H9 (cell line): ENCODE measurements at regions not wholly inside any gene's neighbourhood (a gene's known extent, or its start where the extent isn't known, plus 50 kb on each side); places are given as distances from the start of the nearest gene placed in this dataset.
"Not testable (repeated sequence)": the region's sequence is repeated elsewhere in the genome, so short reads cannot be mapped to it uniquely, and the experiment has no call there.

ENCODE experiments used
- DNase-seq: peaks from one replicate; pipeline ENCODE4 v3.0.0-alpha.2; 2017
- H2AFZ ChIP-seq: one replicate; pipeline ENCODE4 v1.6.1; 2013; ENCODE audit warnings: mild to moderate bottlenecking, low read length, control low read depth, moderate library complexity
- H2AK5ac ChIP-seq: 2 replicates; pipeline ENCODE4 v1.6.1; 2013; ENCODE audit warnings: low read length, control low read depth, mixed read lengths; ENCODE audit not compliant: insufficient read length
- H2BK120ac ChIP-seq: one replicate; pipeline ENCODE4 v1.6.1; 2013; ENCODE audit warnings: low read depth, mild to moderate bottlenecking, low read length, control low read depth, inconsistent platforms; ENCODE audit not compliant: poor library complexity, severe bottlenecking
- H2BK12ac ChIP-seq: 2 replicates; pipeline ENCODE4 v1.6.1; 2013; ENCODE audit warnings: low read length, control low read depth, mixed read lengths, low read depth; ENCODE audit not compliant: insufficient read length
- H2BK15ac ChIP-seq: 2 replicates; pipeline ENCODE4 v1.6.1; 2013; ENCODE audit warnings: low read depth, low read length, control low read depth
- H2BK20ac ChIP-seq: one replicate; pipeline ENCODE4 v1.6.1; 2013; ENCODE audit warnings: low read depth, mild to moderate bottlenecking, low read length, control low read depth, inconsistent platforms; ENCODE audit not compliant: poor library complexity, severe bottlenecking
- H2BK5ac ChIP-seq: 2 replicates; pipeline ENCODE4 v1.6.1; 2013; ENCODE audit warnings: low read length, control low read depth, mixed read lengths; ENCODE audit not compliant: insufficient read length
- H3K14ac ChIP-seq: 2 replicates; pipeline ENCODE4 v1.6.1; 2013; ENCODE audit warnings: low read length, control low read depth; ENCODE audit not compliant: insufficient read depth
- H3K18ac ChIP-seq: 2 replicates; pipeline ENCODE4 v1.6.1; 2013; ENCODE audit warnings: low read depth, mild to moderate bottlenecking, mixed read lengths, low read length, control low read depth; ENCODE audit not compliant: insufficient read length
- H3K23ac ChIP-seq: 2 replicates; pipeline ENCODE4 v1.6.1; 2013; ENCODE audit warnings: low read length, control low read depth, mixed read lengths, low read depth; ENCODE audit not compliant: insufficient read length
- H3K23me2 ChIP-seq: 2 replicates; pipeline ENCODE4 v1.6.1; 2013; ENCODE audit warnings: low read depth, mild to moderate bottlenecking, mixed read lengths, low read length, control low read depth; ENCODE audit not compliant: insufficient read length, poor library complexity, severe bottlenecking
- H3K27ac ChIP-seq: 2 replicates; pipeline ENCODE4 v1.5.1; 2013; ENCODE audit warnings: low read length, control low read depth, mixed read lengths, low read depth; ENCODE audit not compliant: insufficient read length
- H3K27me3 ChIP-seq: 2 replicates; pipeline ENCODE4 v1.6.1; 2013; ENCODE audit warnings: low read length, control low read depth, inconsistent platforms; ENCODE audit not compliant: insufficient read depth
- H3K4ac ChIP-seq: 2 replicates; pipeline ENCODE4 v1.6.1; 2013; ENCODE audit warnings: low read depth, mild to moderate bottlenecking, control low read depth, inconsistent platforms, low read length, moderate library complexity
- H3K4me1 ChIP-seq: 2 replicates; pipeline ENCODE4 v1.6.1; 2013; ENCODE audit warnings: low read length, control low read depth, inconsistent platforms; ENCODE audit not compliant: insufficient read depth
- H3K4me2 ChIP-seq: 2 replicates; pipeline ENCODE4 v1.6.1; 2013; ENCODE audit warnings: low read length, control low read depth, mixed read lengths; ENCODE audit not compliant: insufficient read length, insufficient read depth
- H3K56ac ChIP-seq: 2 replicates; pipeline ENCODE4 v1.6.1; 2013; ENCODE audit warnings: low read depth, mild to moderate bottlenecking, mixed read lengths, low read length, control low read depth; ENCODE audit not compliant: insufficient read length
- H3K79me1 ChIP-seq: 2 replicates; pipeline ENCODE4 v1.6.1; 2013; ENCODE audit warnings: low read depth, mild to moderate bottlenecking, moderate library complexity, low read length, control low read depth, inconsistent platforms; ENCODE audit not compliant: insufficient read depth, poor library complexity, severe bottlenecking
- H3K79me2 ChIP-seq: 2 replicates; pipeline ENCODE4 v1.6.1; 2013; ENCODE audit warnings: low read length, control low read depth, inconsistent platforms; ENCODE audit not compliant: insufficient read depth
- H3K9ac ChIP-seq: 2 replicates; pipeline ENCODE4 v1.6.1; 2013; ENCODE audit warnings: low read length, control low read depth, mixed read lengths; ENCODE audit not compliant: insufficient read length; ENCODE audit errors: extremely low read depth
- H3K9me3 ChIP-seq: one replicate; pipeline ENCODE4 v1.6.1; 2013; ENCODE audit warnings: low read depth, low read length, inconsistent platforms; ENCODE audit not compliant: control insufficient read depth
- H3T11ph ChIP-seq: one replicate; pipeline ENCODE4 v1.6.1; 2013; ENCODE audit warnings: mild to moderate bottlenecking, low read length, control low read depth, inconsistent platforms
- H4K20me1 ChIP-seq: one replicate; pipeline ENCODE4 v1.6.1; 2013; ENCODE audit not compliant: control insufficient read depth, insufficient read length, insufficient read depth
- H4K5ac ChIP-seq: 2 replicates; pipeline ENCODE4 v1.6.1; 2013; ENCODE audit warnings: low read depth, mild to moderate bottlenecking, mixed read lengths, low read length, control low read depth; ENCODE audit not compliant: insufficient read length
- H4K8ac ChIP-seq: replicated peaks from 2 replicates; pipeline ENCODE4 v1.6.1; 2013; ENCODE audit warnings: low read length, control low read depth, mixed read lengths, low read depth; ENCODE audit not compliant: insufficient read length
- H4K91ac ChIP-seq: 2 replicates; pipeline ENCODE4 v1.6.1; 2013; ENCODE audit warnings: low read depth, mild to moderate bottlenecking, moderate library complexity, mixed read lengths, low read length, control low read depth; ENCODE audit not compliant: insufficient read length
- H3K27ac Mint-ChIP-seq, 3 experiments: 2 replicates in 2 of 3; 3 replicates in 1 of 3; pipeline ENCODE4 v1.8.0; 2020 to 2021; ENCODE audit warnings: mixed read lengths in 3 of 3, mild to moderate bottlenecking in 1 of 3, moderate library complexity in 1 of 3
- H3K27me3 Mint-ChIP-seq: 2 replicates; pipeline ENCODE4 v1.8.0; 2021; ENCODE audit warnings: low read depth, mild to moderate bottlenecking, moderate library complexity, mixed read lengths
- H3K36me3 Mint-ChIP-seq, 3 experiments: 2 replicates in 2 of 3; 3 replicates in 1 of 3; pipeline ENCODE4 v1.8.0; 2020 to 2021; ENCODE audit warnings: low read depth in 3 of 3, mixed read lengths in 3 of 3; ENCODE audit not compliant: insufficient read depth in 1 of 3
- H3K4me1 Mint-ChIP-seq, 2 experiments: 2 replicates each; pipeline ENCODE4 v1.8.0; 2020; ENCODE audit warnings: mixed read lengths in 2 of 2
- H3K4me3 Mint-ChIP-seq, 2 experiments: 2 replicates in 1 of 2; 3 replicates in 1 of 2; pipeline ENCODE4 v1.8.0; 2020 to 2021; ENCODE audit warnings: mild to moderate bottlenecking in 2 of 2, mixed read lengths in 2 of 2, moderate library complexity in 1 of 2
- H3K9me3 Mint-ChIP-seq, 2 experiments: 2 replicates in 1 of 2; 3 replicates in 1 of 2; pipeline ENCODE4 v1.8.0; 2020; ENCODE audit warnings: mild to moderate bottlenecking in 2 of 2, mixed read lengths in 2 of 2, moderate library complexity in 1 of 2
- CTCF ChIP-seq: fragments of 200-600 bp; sonication (generic); conservative IDR thresholded peaks from 3 replicates; pipeline ENCODE4 v1.8.0; 2021; ENCODE audit warnings: antibody characterized with exemption, mild to moderate bottlenecking
- WGBS: extraction: QIAGEN DNeasy Blood & Tissue Kit; methylation state at CpG from one replicate; pipeline ENCODE4 v1.1.7; 2013; ENCODE audit warnings: missing lambda C conversion rate, low lambda C conversion rate, mixed read lengths; ENCODE audit not compliant: insufficient read length; ENCODE audit errors: extremely low coverage; 5-methylcytosine and 5-hydroxymethylcytosine counted together

DNA sequence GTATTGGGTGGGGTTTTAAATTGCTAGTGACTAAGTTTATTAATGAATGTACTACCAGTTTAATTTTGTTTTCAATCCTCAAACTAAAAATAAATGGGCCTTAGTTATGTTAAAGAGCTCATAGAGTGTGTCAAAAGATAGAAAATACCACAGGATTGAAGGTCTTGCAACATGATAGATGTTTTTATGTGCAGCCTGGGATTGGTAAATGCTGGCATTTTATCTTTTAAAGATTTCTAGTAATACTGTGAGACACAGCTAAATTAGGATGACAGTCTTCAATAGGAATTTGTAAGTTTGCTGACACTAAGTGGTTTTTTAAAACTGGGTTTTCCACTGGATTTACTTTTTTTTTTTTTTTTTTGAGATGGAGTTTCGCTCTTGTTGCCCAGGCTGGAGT is 122.3 kb downstream of the HAUS1 start:
- Mint-ChIP-seq H3K36me3 (peaks cover 0 to 4% (median 0%) of the 10 kb centered on the region in 3 experiments; a peak in 3 of 7 replicates), H3K27me3 (no peaks in the 10 kb centered on the region), H3K4me3 (no peak overlapping the region), H3K27ac (no peak overlapping the region; a peak in 1 of 7 replicates), H3K9me3 (no peaks in the 10 kb centered on the region), H3K4me1 (peaks cover 12% of the 10 kb centered on the region in 2 experiments)
- Histone ChIP-seq H3T11ph (no peak overlapping the region), H2BK20ac (no peak overlapping the region), H3K9me3 (no peaks in the 10 kb centered on the region), H3K23me2 (no peaks in the 10 kb centered on the region), H3K14ac (no peak overlapping the region), H4K20me1 (no peaks in the 10 kb centered on the region), H4K8ac (no peak overlapping the region), H3K4ac (no peak overlapping the region), H2BK12ac (no peak overlapping the region), H3K4me1 (no peaks in the 10 kb centered on the region), H3K9ac (no peak overlapping the region), H3K79me1 (no peaks in the 10 kb centered on the region), H3K4me2 (no peak overlapping the region), H2BK120ac (no peak overlapping the region), H2AK5ac (no peak overlapping the region), H2BK15ac (no peak overlapping the region), H3K79me2 (no peaks in the 10 kb centered on the region), H2BK5ac (no peak overlapping the region), H2AFZ (no peak overlapping the region), H4K5ac (no peak overlapping the region), H3K23ac (no peak overlapping the region), H3K27ac (no peak overlapping the region), H3K56ac (no peak overlapping the region), H3K18ac (no peak overlapping the region), H4K91ac (no peak overlapping the region), H3K27me3 (no peaks in the 10 kb centered on the region)
- no CpG with 5 or more reads among the region's 1 CpG for WGBS
- no peak for DNase-seq
- no peak for TF ChIP-seq CTCF

GRCh38 chr18:46229641-46230040 is 125.5 kb downstream of the HAUS1 start:
- not testable (repeated sequence) for H3K4me1 ChIP-seq, H3K27me3 Mint-ChIP-seq

More at GRCh38 chr18:46229641-46230040, 125.5 kb downstream of the HAUS1 start:
- not testable (repeated sequence) for H3K79me2 ChIP-seq, H3K18ac ChIP-seq, H3K4me1 Mint-ChIP-seq, H3K4ac ChIP-seq, H3K27ac ChIP-seq, H4K91ac ChIP-seq, H3K23ac ChIP-seq, H2AFZ ChIP-seq, H4K5ac ChIP-seq, H2BK120ac ChIP-seq, H3K23me2 ChIP-seq, H2BK12ac ChIP-seq, H3K4me3 Mint-ChIP-seq, H4K20me1 ChIP-seq, H2BK20ac ChIP-seq, H3K9ac ChIP-seq, H4K8ac ChIP-seq, DNase-seq, H3T11ph ChIP-seq, H3K9me3 Mint-ChIP-seq, H3K9me3 ChIP-seq, H3K27me3 ChIP-seq, H3K14ac ChIP-seq, H3K79me1 ChIP-seq, H3K4me2 ChIP-seq, H3K56ac ChIP-seq, H3K36me3 Mint-ChIP-seq, H2AK5ac ChIP-seq, H2BK15ac ChIP-seq, H3K27ac Mint-ChIP-seq, H2BK5ac ChIP-seq
- no CpG with 5 or more reads among the region's 11 CpGs for WGBS
